Liver (tissue), 8 donors: ENCODE measurements at regions not wholly inside any gene's neighbourhood (a gene's known extent, or its start where the extent isn't known, plus 50 kb on each side); places are given as distances from the start of the nearest gene placed in this dataset.

Experiments
- DNase-seq: peaks from one replicate; pipeline ENCODE4 v3.0.0-alpha.2; 2017; ENCODE audit warnings: low spot score
- H3K27ac ChIP-seq, 2 donors: one replicate each; pipeline ENCODE4 v1.7.0; 2013; ENCODE audit warnings: inconsistent platforms in 2 of 2, low read length in 2 of 2, control low read depth in 1 of 2, low read depth in 1 of 2, mild to moderate bottlenecking in 1 of 2
- H3K27me3 ChIP-seq, 4 donors: one replicate each; pipeline versions ENCODE4 v1.6.1 to v1.7.0; 2013; ENCODE audit warnings: low read length in 3 of 4, inconsistent platforms in 1 of 4, mild to moderate bottlenecking in 1 of 4, moderate library complexity in 1 of 4; ENCODE audit not compliant: control insufficient read depth in 4 of 4, insufficient read depth in 4 of 4
- H3K36me3 ChIP-seq, 4 donors: one replicate each; pipeline versions ENCODE4 v1.6.1 to v1.7.0; 2013; ENCODE audit warnings: low read length in 3 of 4, mild to moderate bottlenecking in 3 of 4, low read depth in 1 of 4, moderate library complexity in 1 of 4; ENCODE audit not compliant: control insufficient read depth in 4 of 4, insufficient read depth in 3 of 4
- H3K4me1 ChIP-seq, 4 donors: one replicate each; pipeline versions ENCODE4 v1.6.1 to v1.7.0; 2013; ENCODE audit warnings: low read length in 3 of 4, mild to moderate bottlenecking in 3 of 4, moderate library complexity in 1 of 4; ENCODE audit not compliant: control insufficient read depth in 4 of 4, insufficient read depth in 4 of 4
- H3K4me3 ChIP-seq, 3 donors: one replicate each; pipeline versions ENCODE4 v1.6.1 to v1.7.0; 2013; ENCODE audit warnings: low read length in 3 of 3, control low read depth in 1 of 3, low read depth in 1 of 3, mild to moderate bottlenecking in 1 of 3
- H3K9ac ChIP-seq, 2 donors: one replicate each; pipeline ENCODE4 v1.7.0; 2013; ENCODE audit warnings: low read length in 2 of 2, mild to moderate bottlenecking in 2 of 2, moderate library complexity in 2 of 2, control low read depth in 1 of 2, low read depth in 1 of 2
- H3K9me3 ChIP-seq, 4 donors: one replicate each; pipeline versions ENCODE4 v1.6.1 to v1.7.0; 2013; ENCODE audit warnings: low read length in 3 of 4; ENCODE audit not compliant: control insufficient read depth in 4 of 4
- CTCF ChIP-seq: fragments of 150-350 bp; IDR thresholded peaks from 2 replicates; pipeline ENCODE4 v1.5.1; 2017; ENCODE audit warnings: improper control_type of control experiment, low read depth, low read length; ENCODE audit not compliant: missing input control
- EGR1 ChIP-seq, 2 donors: IDR thresholded peaks; 2 replicates each; pipeline ENCODE4 v1.6.1; 2016 to 2018; ENCODE audit warnings: antibody characterized with exemption in 2 of 2, low read depth in 2 of 2
- FOXA1 ChIP-seq: IDR thresholded peaks from 2 replicates; pipeline ENCODE4 v1.6.1; 2016; ENCODE audit warnings: antibody characterized with exemption
- FOXA2 ChIP-seq: IDR thresholded peaks from 2 replicates; pipeline ENCODE4 v1.6.1; 2016; ENCODE audit warnings: antibody characterized with exemption
- HNF4A ChIP-seq, 2 donors: conservative IDR thresholded peaks; 2 replicates each; pipeline ENCODE4 v1.6.1; 2016; ENCODE audit warnings: antibody characterized with exemption in 2 of 2, mild to moderate bottlenecking in 2 of 2
- HNF4G ChIP-seq: IDR thresholded peaks from 2 replicates; pipeline ENCODE4 v1.6.1; 2016; ENCODE audit warnings: antibody characterized with exemption
- NR2F2 ChIP-seq: IDR thresholded peaks from 2 replicates; pipeline ENCODE4 v1.6.1; 2016; ENCODE audit warnings: antibody characterized with exemption
- RAD21 ChIP-seq, 2 donors: IDR thresholded peaks; 2 replicates each; pipeline ENCODE4 v1.6.1; 2016; ENCODE audit warnings: antibody characterized with exemption in 2 of 2, mild to moderate bottlenecking in 2 of 2
- REST ChIP-seq: IDR thresholded peaks from 2 replicates; pipeline ENCODE4 v1.6.1; 2016; ENCODE audit warnings: antibody characterized with exemption, mild to moderate bottlenecking
- RXRA ChIP-seq, 2 donors: IDR thresholded peaks; 2 replicates each; pipeline ENCODE4 v1.6.1; 2017 to 2018; ENCODE audit warnings: antibody characterized with exemption in 2 of 2, mild to moderate bottlenecking in 1 of 2
- SP1 ChIP-seq: IDR thresholded peaks from 2 replicates; pipeline ENCODE4 v1.6.1; 2018; ENCODE audit warnings: antibody characterized with exemption, mild to moderate bottlenecking
- TAF1 ChIP-seq: conservative IDR thresholded peaks from 2 replicates; pipeline ENCODE4 v1.6.1; 2016; ENCODE audit warnings: antibody characterized with exemption, mild to moderate bottlenecking
- YY1 ChIP-seq: IDR thresholded peaks from 2 replicates; pipeline ENCODE4 v1.6.1; 2016; ENCODE audit warnings: antibody characterized with exemption, mild to moderate bottlenecking
- WGBS: extraction: QIAGEN DNeasy Blood & Tissue Kit; methylation state at CpG from one replicate; pipeline ENCODE4 v1.1.7; 2013; 5-methylcytosine and 5-hydroxymethylcytosine counted together
- TF ChIP-seq, protein P1 (sequence below): IDR thresholded peaks from 2 replicates; pipeline ENCODE4 v1.6.1; 2016; ENCODE audit warnings: antibody characterized with exemption
- TF ChIP-seq, protein P2 (sequence below): IDR thresholded peaks from 2 replicates; pipeline ENCODE4 v1.6.1; 2016; ENCODE audit warnings: antibody characterized with exemption
- TF ChIP-seq, protein P3 (sequence below): IDR thresholded peaks from 2 replicates; pipeline ENCODE4 v1.6.1; 2016; ENCODE audit warnings: antibody characterized with exemption
- donor health status: healthy.
- donor health status: healthy.
- donor health status: healthy.
- donor health status: healthy.
- donor health status: healthy.

GRCh38 chr11:129322941-129323340 is 52.7 kb upstream of the BARX2 start:
- no peaks in the 10 kb centered on the region for H3K36me3 ChIP-seq
- WGBS = 82% methylated on average over 8 of the region's 8 CpGs
- TF ChIP-seq REST (no peak), HNF4A (conservative IDR thresholded peaks at IDR 0.05) (peak; percentile 47 to 59)
- peaks cover 9 to 67% (median 62%) of the 10 kb centered on the region in 4 donors for H3K4me1 ChIP-seq
- no peaks in the 10 kb centered on the region for H3K9me3 ChIP-seq
- no peak overlapping the region for H3K27ac ChIP-seq
- no peaks in the 10 kb centered on the region for H3K27me3 ChIP-seq
- H3K4me3 ChIP-seq = no peak overlapping the region
- no peak for DNase-seq
- no peak overlapping the region for H3K9ac ChIP-seq

- no peak overlapping the region for H3K4me3 ChIP-seq
- DNase-seq = no peak
- no peaks in the 10 kb centered on the region for H3K36me3 ChIP-seq
- no peak overlapping the region for H3K9ac ChIP-seq
- H3K9me3 ChIP-seq = no peaks in the 10 kb centered on the region
- peak overlapping the region; percentile 27 to 46 for H3K27ac ChIP-seq
- 47% methylated on average over 2 of the region's 2 CpGs for WGBS
- H3K27me3 ChIP-seq = no peaks in the 10 kb centered on the region
- peak in 1 of 2 donors; percentile 13 for TF ChIP-seq HNF4A (conservative IDR thresholded peaks at IDR 0.05)
- peak; percentile 48 to 87 for TF ChIP-seq RXRA (IDR thresholded peaks at IDR 0.05)
- TF ChIP-seq, protein P1, sequence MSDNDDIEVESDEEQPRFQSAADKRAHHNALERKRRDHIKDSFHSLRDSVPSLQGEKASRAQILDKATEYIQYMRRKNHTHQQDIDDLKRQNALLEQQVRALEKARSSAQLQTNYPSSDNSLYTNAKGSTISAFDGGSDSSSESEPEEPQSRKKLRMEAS = no peak
- TF ChIP-seq YY1 = no peak
- H3K4me1 ChIP-seq = peaks cover 7 to 58% (median 53%) of the 10 kb centered on the region in 4 donors
Observed at GRCh38 chr11:129321076-129321475, 54.6 kb upstream of the BARX2 start.

DNA sequence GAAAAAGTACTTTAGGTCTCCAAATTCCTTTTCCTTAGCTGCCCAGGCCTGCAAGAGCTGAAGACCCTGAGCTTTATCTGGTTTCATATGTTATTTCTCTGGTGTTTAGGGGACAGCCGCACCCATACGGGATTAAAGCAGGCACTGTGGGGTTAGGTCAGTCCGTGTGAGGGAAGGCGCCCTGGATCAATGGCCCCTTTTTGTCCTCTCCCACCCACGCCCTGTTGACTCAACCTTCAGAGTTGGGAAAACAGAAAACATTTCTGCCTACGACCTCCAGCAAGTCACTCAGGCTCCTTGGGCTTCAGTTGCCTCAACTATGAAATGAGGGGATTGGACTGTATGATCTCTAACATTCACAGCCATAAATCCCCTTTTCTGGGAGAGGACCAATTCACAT is 55.2 kb upstream of the BARX2 start:
- H3K4me3 ChIP-seq = no peak overlapping the region
- no peaks in the 10 kb centered on the region for H3K9me3 ChIP-seq
- TF ChIP-seq RXRA (IDR thresholded peaks at IDR 0.05) = peak in 1 of 2 donors; percentile 50
- no peak for TF ChIP-seq FOXA1
- peak in 1 of 2 donors; percentile 21 for TF ChIP-seq EGR1 (IDR thresholded peaks at IDR 0.05; ENCODE audit: low read depth in 2 of 2)
- peak overlapping the region; percentile 27 to 46 for H3K27ac ChIP-seq
- DNase-seq = no peak
- H3K4me1 ChIP-seq = peaks cover 7 to 58% (median 55%) of the 10 kb centered on the region in 4 donors
- H3K27me3 ChIP-seq = no peaks in the 10 kb centered on the region
- 43% methylated on average over 6 of the region's 6 CpGs for WGBS
- H3K36me3 ChIP-seq = no peaks in the 10 kb centered on the region
- no peak overlapping the region for H3K9ac ChIP-seq

- WGBS = 54% methylated on average over 4 of the region's 4 CpGs
- peaks cover 6 to 54% (median 52%) of the 10 kb centered on the region in 4 donors for H3K4me1 ChIP-seq
- H3K27me3 ChIP-seq = no peaks in the 10 kb centered on the region
- no peak for DNase-seq
- no peaks in the 10 kb centered on the region for H3K9me3 ChIP-seq
- no peaks in the 10 kb centered on the region for H3K36me3 ChIP-seq
- H3K27ac ChIP-seq = no peak overlapping the region
- H3K9ac ChIP-seq = no peak overlapping the region
- no peak overlapping the region for H3K4me3 ChIP-seq
- no peak for TF ChIP-seq RXRA (IDR thresholded peaks at IDR 0.05)
- TF ChIP-seq, protein P1 = no peak
- TF ChIP-seq FOXA2 = no peak
- TF ChIP-seq FOXA1 = no peak
- no peak for TF ChIP-seq CTCF
- TF ChIP-seq SP1 = no peak
- no peak for TF ChIP-seq NR2F2
- TF ChIP-seq, protein P2, sequence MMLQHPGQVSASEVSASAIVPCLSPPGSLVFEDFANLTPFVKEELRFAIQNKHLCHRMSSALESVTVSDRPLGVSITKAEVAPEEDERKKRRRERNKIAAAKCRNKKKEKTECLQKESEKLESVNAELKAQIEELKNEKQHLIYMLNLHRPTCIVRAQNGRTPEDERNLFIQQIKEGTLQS = no peak
- TF ChIP-seq HNF4G = no peak
- TF ChIP-seq, protein P3, sequence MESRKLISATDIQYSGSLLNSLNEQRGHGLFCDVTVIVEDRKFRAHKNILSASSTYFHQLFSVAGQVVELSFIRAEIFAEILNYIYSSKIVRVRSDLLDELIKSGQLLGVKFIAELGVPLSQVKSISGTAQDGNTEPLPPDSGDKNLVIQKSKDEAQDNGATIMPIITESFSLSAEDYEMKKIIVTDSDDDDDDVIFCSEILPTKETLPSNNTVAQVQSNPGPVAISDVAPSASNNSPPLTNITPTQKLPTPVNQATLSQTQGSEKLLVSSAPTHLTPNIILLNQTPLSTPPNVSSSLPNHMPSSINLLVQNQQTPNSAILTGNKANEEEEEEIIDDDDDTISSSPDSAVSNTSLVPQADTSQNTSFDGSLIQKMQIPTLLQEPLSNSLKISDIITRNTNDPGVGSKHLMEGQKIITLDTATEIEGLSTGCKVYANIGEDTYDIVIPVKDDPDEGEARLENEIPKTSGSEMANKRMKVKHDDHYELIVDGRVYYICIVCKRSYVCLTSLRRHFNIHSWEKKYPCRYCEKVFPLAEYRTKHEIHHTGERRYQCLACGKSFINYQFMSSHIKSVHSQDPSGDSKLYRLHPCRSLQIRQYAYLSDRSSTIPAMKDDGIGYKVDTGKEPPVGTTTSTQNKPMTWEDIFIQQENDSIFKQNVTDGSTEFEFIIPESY = no peak
- TF ChIP-seq RAD21 (IDR thresholded peaks at IDR 0.05) = no peak
- no peak for TF ChIP-seq TAF1
- TF ChIP-seq YY1 = no peak
Observed at GRCh38 chr11:129319751-129320150, 55.9 kb upstream of the BARX2 start.
